OCI-LY3 (cell line): ENCODE measurements at regions not wholly inside any gene's neighbourhood (a gene's known extent, or its start where the extent isn't known, plus 50 kb on each side); places are given as distances from the start of the nearest gene placed in this dataset.

Experiments
- H2AFZ ChIP-seq: fragments of 200-600, 300-600 bp; shearing (Covaris generic); 2 replicates; pipeline ENCODE4 v1.6.0; 2014; ENCODE audit warnings: antibody characterized with exemption, low read depth, low read length
- H3K27ac ChIP-seq: fragments of 200-600, 300-600 bp; sonication (generic); 2 replicates; pipeline ENCODE4 v1.5.1; 2014; ENCODE audit warnings: mild to moderate bottlenecking, low read length, moderate library complexity, mixed read lengths
- H3K27me3 ChIP-seq: fragments of 200-600, 300-600 bp; sonication (generic); 2 replicates; pipeline ENCODE4 v1.6.1; 2014; ENCODE audit warnings: low read depth, low read length, mixed read lengths
- H3K36me3 ChIP-seq: fragments of 200-600, 300-600 bp; sonication (generic); replicated peaks from 2 replicates; pipeline ENCODE3; 2014; ENCODE audit warnings: low read depth, low read length, mixed read lengths
- H3K4me1 ChIP-seq: fragments of 300-600, 200-600 bp; sonication (generic); 2 replicates; pipeline ENCODE4 v1.6.1; 2014; ENCODE audit warnings: low read length, mixed read lengths
- H3K4me2 ChIP-seq: fragments of 200-600, 300-600 bp; sonication (generic); 2 replicates; pipeline ENCODE4 v1.6.1; 2014; ENCODE audit warnings: low read length, mixed read lengths
- H3K4me3 ChIP-seq: fragments of 300-600, 200-600 bp; sonication (generic); 2 replicates; pipeline ENCODE4 v1.5.1; 2014; ENCODE audit warnings: antibody characterized with exemption, mild to moderate bottlenecking, low read length, moderate library complexity
- H3K79me2 ChIP-seq: fragments of 300-600, 200-600 bp; shearing (Covaris generic); 2 replicates; pipeline ENCODE4 v1.6.1; 2014; ENCODE audit warnings: mild to moderate bottlenecking, low read length, mixed read lengths
- H3K9ac ChIP-seq: fragments of 300-600, 200-600 bp; shearing (Covaris generic); 2 replicates; pipeline ENCODE4 v1.6.0; 2014; ENCODE audit warnings: mild to moderate bottlenecking, low read length, moderate library complexity
- H3K9me3 ChIP-seq: fragments of 200-600, 300-600 bp; shearing (Covaris generic); 2 replicates; pipeline ENCODE4 v1.6.1; 2014; ENCODE audit warnings: low read length, mixed read lengths; ENCODE audit not compliant: insufficient read depth
- H4K20me1 ChIP-seq: fragments of 200-600, 300-600 bp; sonication (generic); 2 replicates; pipeline ENCODE4 v1.6.1; 2016; ENCODE audit warnings: low read length, mixed read lengths; ENCODE audit not compliant: insufficient read depth
- CTCF ChIP-seq: fragments of 200-600, 300-600 bp; sonication (generic); IDR thresholded peaks from 2 replicates; pipeline ENCODE4 v1.5.1; 2014; ENCODE audit warnings: antibody characterized with exemption, low read length, low read depth
- EZH2phosphoT487 ChIP-seq: fragments of 200-600 bp; shearing (Covaris generic); IDR thresholded peaks from 2 replicates; pipeline ENCODE4 v1.6.1; 2018; ENCODE audit warnings: antibody characterized with exemption, mixed run types, low read depth

- no peaks in the 10 kb centered on the region for H4K20me1 ChIP-seq
- no peak overlapping the region for H3K27ac ChIP-seq
- no peak overlapping the region for H3K4me3 ChIP-seq
- H3K4me2 ChIP-seq = no peak overlapping the region
- H3K27me3 ChIP-seq = no peaks in the 10 kb centered on the region
- no peaks in the 10 kb centered on the region for H3K79me2 ChIP-seq
- no peaks in the 10 kb centered on the region for H3K36me3 ChIP-seq
- H3K9ac ChIP-seq = no peak overlapping the region
- H3K9me3 ChIP-seq = no peaks in the 10 kb centered on the region
- TF ChIP-seq CTCF (no peak), EZH2phosphoT487 (no peak)
- no peak overlapping the region for H2AFZ ChIP-seq
- no peaks in the 10 kb centered on the region for H3K4me1 ChIP-seq
Observed at GRCh38 chr10:118218562-118218961, 123.6 kb downstream of the FAM204A start.

GRCh38 chr10:118216571-118217170, 125.5 kb downstream of the FAM204A start:
- Histone ChIP-seq H3K9me3 (no peaks in the 10 kb centered on the region), H2AFZ (no peak overlapping the region), H3K27ac (no peak overlapping the region), H3K36me3 (no peaks in the 10 kb centered on the region), H3K27me3 (no peaks in the 10 kb centered on the region), H3K79me2 (no peaks in the 10 kb centered on the region), H4K20me1 (no peaks in the 10 kb centered on the region), H3K4me2 (no peak overlapping the region), H3K4me3 (no peak overlapping the region), H3K4me1 (no peaks in the 10 kb centered on the region), H3K9ac (no peak overlapping the region)
- no peak for TF ChIP-seq CTCF
- no peak for TF ChIP-seq EZH2phosphoT487

GRCh38 chr10:118216020-118216419, 126.1 kb downstream of the FAM204A start:
- Histone ChIP-seq H3K36me3 (no peaks in the 10 kb centered on the region), H3K9ac (no peak overlapping the region), H3K4me2 (no peak overlapping the region), H3K4me1 (no peaks in the 10 kb centered on the region), H3K4me3 (no peak overlapping the region), H3K9me3 (no peaks in the 10 kb centered on the region), H3K27me3 (no peaks in the 10 kb centered on the region), H3K79me2 (no peaks in the 10 kb centered on the region), H3K27ac (no peak overlapping the region), H2AFZ (no peak overlapping the region), H4K20me1 (no peaks in the 10 kb centered on the region)
- TF ChIP-seq CTCF (no peak), EZH2phosphoT487 (no peak)

GRCh38 chr10:118214776-118215175, 127.3 kb downstream of the FAM204A start:
- Histone ChIP-seq H3K36me3 (no peaks in the 10 kb centered on the region), H3K4me3 (no peak overlapping the region), H2AFZ (no peak overlapping the region), H3K79me2 (no peaks in the 10 kb centered on the region), H3K27ac (no peak overlapping the region), H3K9me3 (no peaks in the 10 kb centered on the region), H4K20me1 (no peaks in the 10 kb centered on the region), H3K4me2 (no peak overlapping the region), H3K4me1 (no peaks in the 10 kb centered on the region), H3K9ac (no peak overlapping the region), H3K27me3 (no peaks in the 10 kb centered on the region)
- no peak for TF ChIP-seq CTCF
- no peak for TF ChIP-seq EZH2phosphoT487
